Stimulated activated CD8-positive, alpha-beta memory T cell treated with anti-CD3 and anti-CD28 coated beads, Interleukin-4, amount 100 ng/mL, for 4 hours (primary cell): ENCODE measurements at regions not wholly inside any gene's neighbourhood (a gene's known extent, or its start where the extent isn't known, plus 50 kb on each side); places are given as distances from the start of the nearest gene placed in this dataset.

Experiments
- DNase-seq, 2 donors: peaks; one replicate each; pipeline ENCODE4 v3.0.0-alpha.2; 2020; ENCODE audit warnings: low read depth in 2 of 2, low spot score in 1 of 2

- no peak for DNase-seq
These were observed 280.6 kb upstream of the PARD3B start for GRCh38 chr2:204264621-204265140.

- no peak for DNase-seq
These were observed 279.5 kb upstream of the PARD3B start for GRCh38 chr2:204265681-204266181.

- DNase-seq, result no peak
These were observed 276.8 kb upstream of the PARD3B start for GRCh38 chr2:204268458-204268857.

- no peak for DNase-seq
These were observed 276.3 kb upstream of the PARD3B start for GRCh38 chr2:204268971-204269370.

GRCh38 chr2:204272089-204272488, 273.2 kb upstream of the PARD3B start:
- DNase-seq, result no peak

GRCh38 chr2:204272610-204273287, 272.5 kb upstream of the PARD3B start:
- no peak for DNase-seq

GRCh38 chr2:204274429-204274828, 270.8 kb upstream of the PARD3B start:
- no peak for DNase-seq

GRCh38 chr2:204274991-204275390, 270.3 kb upstream of the PARD3B start:
- DNase-seq, result no peak

GRCh38 chr2:204277226-204277625, 268.0 kb upstream of the PARD3B start:
- no peak for DNase-seq

GRCh38 chr2:204278454-204278853, 266.8 kb upstream of the PARD3B start:
- no peak for DNase-seq

GRCh38 chr2:204279819-204280218, 265.5 kb upstream of the PARD3B start:
- DNase-seq, result no peak

GRCh38 chr2:204280262-204280668, 265.0 kb upstream of the PARD3B start:
- no peak for DNase-seq

GRCh38 chr2:204282081-204282480, 263.2 kb upstream of the PARD3B start:
- DNase-seq, result no peak

- DNase-seq, result no peak
These were observed 262.8 kb upstream of the PARD3B start for GRCh38 chr2:204282525-204282924.

GRCh38 chr2:204289066-204289465, 256.2 kb upstream of the PARD3B start:
- no peak for DNase-seq

- no peak for DNase-seq
These were observed 252.8 kb upstream of the PARD3B start for GRCh38 chr2:204292439-204292838.

GRCh38 chr2:204293884-204294747, 251.2 kb upstream of the PARD3B start:
- DNase-seq, result no peak

GRCh38 chr2:204298404-204298803, 246.9 kb upstream of the PARD3B start:
- no peak for DNase-seq

GRCh38 chr2:204299766-204300165, 245.5 kb upstream of the PARD3B start:
- no peak for DNase-seq

- DNase-seq, result no peak
These were observed 238.6 kb upstream of the PARD3B start for GRCh38 chr2:204306667-204307066.

- DNase-seq, result no peak
These were observed 233.2 kb upstream of the PARD3B start for GRCh38 chr2:204312105-204312504.

- DNase-seq, result no peak
These were observed 232.0 kb upstream of the PARD3B start for GRCh38 chr2:204313256-204313655.
